DMS 273 treated with DMSO at 0.1 percent for 48 hours (cell line): ENCODE measurements at regions not wholly inside any gene's neighbourhood (a gene's known extent, or its start where the extent isn't known, plus 50 kb on each side); places are given as distances from the start of the nearest gene placed in this dataset.

Experiments
- DNase-seq: peaks from one replicate; lab custom pipeline; 2025; lab: John Stamatoyannopoulos, UW

DNA sequence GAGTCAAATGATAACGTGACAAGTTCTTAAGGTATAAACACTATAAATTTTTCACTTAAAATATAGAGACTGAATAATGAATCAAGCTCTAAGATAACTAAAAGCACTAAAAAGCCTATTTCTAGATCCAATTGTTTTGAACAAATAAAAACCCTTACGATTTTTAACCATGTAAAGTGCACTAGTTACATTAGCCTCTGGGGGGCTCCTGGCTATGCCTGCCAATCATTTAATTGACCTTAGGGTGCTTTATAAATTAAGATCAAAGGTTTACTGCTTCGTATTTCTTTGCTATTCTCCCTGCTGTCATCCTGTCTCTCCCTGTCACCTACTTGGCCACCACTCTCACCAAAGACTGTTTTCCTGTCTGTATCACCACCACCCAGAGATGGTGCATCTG lies 133.4 kb downstream of the ESM1 start:
- no peak for DNase-seq

- no peak for DNase-seq
Observed at GRCh38 chr5:54851449-54851848, 133.9 kb downstream of the ESM1 start.

GRCh38 chr5:54848581-54848980 lies 136.8 kb downstream of the ESM1 start:
- no peak for DNase-seq

DNA sequence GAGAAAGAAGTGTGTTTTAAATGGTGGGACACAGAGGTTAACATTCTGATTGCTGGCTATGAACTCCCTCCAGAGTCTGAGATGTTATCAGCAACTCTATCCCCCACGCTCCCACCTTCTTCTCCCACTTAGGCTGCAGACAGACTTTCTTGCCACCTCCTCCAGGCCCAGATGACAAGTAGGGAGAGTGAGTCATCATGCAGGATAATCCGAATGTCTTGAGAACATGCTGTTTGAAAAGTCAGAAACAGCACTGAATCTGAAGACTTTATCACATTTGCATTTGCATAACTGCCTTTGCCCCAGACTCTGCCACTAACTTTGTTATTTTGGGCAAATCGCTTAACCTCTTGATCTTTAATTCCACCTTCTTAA lies 139.8 kb downstream of the ESM1 start:
- DNase-seq: no peak

- no peak for DNase-seq
Observed at GRCh38 chr5:54844905-54845566, 140.4 kb downstream of the ESM1 start.

GRCh38 chr5:54844266-54844665 lies 141.1 kb downstream of the ESM1 start:
- no peak for DNase-seq

DNA sequence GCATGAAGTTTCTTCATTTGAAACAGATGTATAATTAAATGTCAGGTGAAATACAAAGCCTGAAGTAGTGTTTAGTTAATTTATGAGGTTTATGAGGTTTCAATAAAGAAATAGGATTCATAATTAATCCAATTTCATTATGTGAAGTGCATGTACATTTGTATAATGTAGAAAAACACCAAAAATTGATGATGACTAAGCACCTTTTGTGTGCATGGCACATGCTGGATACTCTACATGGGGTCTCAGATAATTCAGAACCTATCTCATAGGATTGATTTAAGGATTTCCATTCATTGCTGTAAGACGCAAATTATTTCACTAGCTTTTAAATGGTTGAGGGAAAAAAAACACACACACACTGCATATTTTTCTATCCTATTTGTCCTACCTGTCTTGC lies 143.9 kb downstream of the ESM1 start:
- DNase-seq: no peak

DNA sequence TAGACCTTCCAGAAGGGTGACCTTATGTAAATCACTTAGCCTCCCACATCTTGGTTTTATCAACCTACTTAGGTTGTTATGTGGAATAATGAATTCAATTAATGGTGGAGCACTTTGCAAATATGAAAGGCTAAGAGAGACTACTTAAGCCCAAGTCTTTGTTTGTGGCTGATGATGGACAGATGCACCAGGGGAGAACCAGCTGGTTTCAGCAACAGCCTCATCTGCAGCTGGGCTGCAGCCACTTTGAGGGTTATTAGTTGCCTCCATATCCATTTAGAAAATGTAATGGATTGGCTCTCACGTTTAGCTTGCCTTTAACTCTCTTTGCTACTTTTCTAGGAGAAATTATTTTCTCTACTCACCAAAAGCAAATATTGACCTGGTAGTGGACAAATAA lies 146.6 kb downstream of the ESM1 start:
- DNase-seq: no peak

DNA sequence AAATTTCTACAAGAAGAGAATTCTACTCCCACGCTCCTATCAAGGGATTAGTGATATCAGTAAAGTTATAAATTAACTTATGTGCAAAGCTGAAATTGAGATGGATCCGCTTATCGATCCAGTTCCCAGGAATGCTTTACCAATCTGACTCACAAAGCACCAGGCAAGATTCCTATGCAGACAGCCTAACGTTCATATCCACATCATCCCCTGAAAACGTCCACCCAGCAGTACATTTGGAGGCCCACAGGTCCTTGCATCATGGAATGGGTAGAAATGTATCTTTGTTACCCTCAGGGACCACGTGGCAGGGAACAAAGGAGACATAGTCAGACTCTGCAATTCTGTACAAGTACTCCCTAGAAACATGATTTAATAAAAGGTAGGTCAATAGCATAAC lies 147.4 kb downstream of the ESM1 start:
- DNase-seq: no peak

DNA sequence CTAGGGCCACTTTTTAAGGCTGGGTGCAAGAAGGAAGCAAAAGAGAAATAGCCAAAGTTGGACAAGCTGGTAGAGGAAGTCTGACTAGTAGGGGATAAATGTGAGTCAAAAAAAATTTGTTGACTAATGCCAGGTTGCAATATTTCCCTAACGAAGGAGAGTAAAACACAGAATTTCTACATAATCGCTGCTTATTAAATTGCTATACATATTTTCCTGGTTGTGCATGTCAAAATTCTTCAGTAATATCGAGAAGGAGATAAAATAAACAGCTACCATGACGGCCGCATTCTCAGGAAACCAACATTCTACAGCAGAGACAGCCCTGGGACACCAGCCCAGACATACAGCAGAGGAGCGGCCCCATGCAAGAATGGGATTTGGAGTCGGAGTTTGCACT lies 148.3 kb downstream of the ESM1 start:
- no peak for DNase-seq

- no peak for DNase-seq
Observed at GRCh38 chr5:54835647-54836046, 149.7 kb downstream of the ESM1 start.

DNA sequence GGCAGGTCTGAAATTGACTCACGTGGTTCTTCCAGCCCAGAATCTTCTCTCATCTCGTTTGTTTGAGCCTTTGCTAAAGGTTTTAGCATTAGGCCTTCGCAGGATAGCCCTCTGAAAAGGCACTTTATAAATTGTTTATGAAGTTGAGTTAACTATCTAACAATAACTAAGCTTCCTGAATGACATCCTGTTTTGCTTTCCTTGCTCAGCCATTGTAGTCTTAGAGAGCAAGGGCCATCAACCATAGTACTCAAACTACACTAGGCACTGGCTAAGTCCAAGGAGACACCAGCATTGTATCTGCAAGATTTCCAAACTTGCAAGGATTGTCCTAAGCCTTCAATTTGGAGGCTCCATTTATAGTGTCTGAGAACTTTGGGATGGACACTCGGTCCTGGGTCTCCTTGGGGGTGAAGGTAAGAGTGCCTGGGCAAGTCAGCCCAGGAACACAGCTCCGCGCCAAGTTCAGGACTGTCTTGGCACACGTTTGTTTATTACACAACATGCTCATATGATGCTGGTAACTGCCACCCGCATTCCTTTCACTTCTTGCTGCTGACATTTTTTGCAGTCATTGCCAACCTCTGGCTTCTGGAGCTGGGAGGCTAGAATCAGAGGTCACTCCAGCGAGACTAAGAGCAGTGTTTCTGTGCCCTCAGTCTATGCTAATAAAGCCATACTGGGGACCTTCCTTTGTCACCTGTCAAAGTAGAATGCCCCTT lies 151.1 kb downstream of the ESM1 start:
- DNase-seq: no peak

GRCh38 chr5:54833590-54833989 lies 151.8 kb downstream of the ESM1 start:
- DNase-seq: no peak

GRCh38 chr5:54832858-54833257 lies 152.5 kb downstream of the ESM1 start:
- no peak for DNase-seq

DNA sequence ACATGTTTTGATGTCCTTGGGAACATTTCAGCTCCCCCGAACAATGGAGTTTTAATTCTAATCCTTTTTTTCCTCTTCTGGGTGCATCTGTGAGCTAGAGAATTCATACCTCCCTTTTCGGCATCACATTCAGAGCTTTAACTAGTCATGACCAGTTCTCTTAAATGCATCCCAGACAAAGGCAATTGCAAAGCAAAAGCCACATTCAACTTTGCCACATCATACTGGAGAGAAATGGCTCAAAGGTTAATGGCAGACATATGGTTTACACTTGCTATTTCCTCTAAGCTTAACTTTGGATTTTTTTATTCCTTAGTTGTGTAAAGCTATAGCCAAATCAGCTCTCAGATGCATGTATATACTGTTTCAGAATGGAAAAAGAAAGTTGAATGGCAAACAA lies 153.3 kb downstream of the ESM1 start:
- no peak for DNase-seq

DNA sequence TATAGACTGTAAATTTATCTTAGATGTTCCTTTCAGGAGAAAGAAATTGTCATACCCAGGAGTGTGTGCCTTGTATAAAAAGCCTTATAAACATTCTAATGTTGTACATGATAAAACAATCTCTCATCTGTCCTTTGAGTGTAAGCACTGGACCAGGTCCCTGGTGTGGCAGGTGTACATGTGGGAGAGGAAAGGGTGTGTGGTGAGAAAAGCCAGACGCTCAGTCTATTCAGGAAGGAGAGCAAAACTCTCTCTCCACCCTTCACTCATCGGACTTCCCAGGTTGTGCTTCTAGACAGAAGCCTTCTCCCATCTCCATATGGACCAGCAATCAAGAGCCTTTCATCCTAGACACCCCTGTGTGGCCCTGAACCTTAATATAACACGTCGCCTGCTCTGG lies 154.2 kb downstream of the ESM1 start:
- no peak for DNase-seq

GRCh38 chr5:54829676-54830535 lies 155.5 kb downstream of the ESM1 start:
- no peak for DNase-seq

GRCh38 chr5:54829102-54829501 lies 156.3 kb downstream of the ESM1 start:
- no peak for DNase-seq

DNA sequence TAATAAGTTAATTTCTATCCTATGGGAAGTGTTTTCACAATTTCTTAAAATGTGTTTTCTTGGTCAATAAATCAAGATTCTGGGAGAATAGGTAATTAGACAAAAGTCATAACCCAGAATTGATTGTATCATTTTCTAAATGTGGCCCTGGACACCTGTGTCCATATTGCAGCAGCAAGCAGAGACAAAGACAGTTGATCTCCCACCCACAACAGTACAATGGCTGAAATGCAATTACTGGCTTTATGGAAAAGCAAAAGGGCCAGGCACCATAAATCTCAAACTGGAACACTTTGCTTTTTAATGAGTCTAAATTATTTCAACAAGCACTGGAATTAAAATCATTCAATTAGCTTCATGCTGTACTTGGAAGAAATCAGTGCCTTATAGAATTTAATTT lies 157.2 kb downstream of the ESM1 start:
- no peak for DNase-seq

DNA sequence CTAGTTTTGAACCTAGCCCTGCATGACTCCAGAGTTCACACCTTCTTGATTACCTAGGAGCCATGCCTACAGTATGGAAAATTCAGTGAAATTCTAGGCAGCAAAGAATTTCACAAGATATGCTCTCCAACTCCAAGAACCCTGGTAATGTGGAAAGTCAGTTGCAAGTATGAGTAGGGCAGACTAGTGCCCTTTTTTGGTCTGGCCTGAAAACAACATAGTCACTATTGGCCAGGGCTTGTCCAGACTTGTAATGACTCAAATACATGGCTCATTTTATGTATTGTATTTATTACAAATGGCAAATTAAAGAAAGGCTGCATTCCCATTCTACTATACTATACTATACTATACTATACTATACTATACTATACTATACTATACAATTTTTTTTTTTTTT lies 160.4 kb downstream of the ESM1 start:
- DNase-seq: no peak

DNA sequence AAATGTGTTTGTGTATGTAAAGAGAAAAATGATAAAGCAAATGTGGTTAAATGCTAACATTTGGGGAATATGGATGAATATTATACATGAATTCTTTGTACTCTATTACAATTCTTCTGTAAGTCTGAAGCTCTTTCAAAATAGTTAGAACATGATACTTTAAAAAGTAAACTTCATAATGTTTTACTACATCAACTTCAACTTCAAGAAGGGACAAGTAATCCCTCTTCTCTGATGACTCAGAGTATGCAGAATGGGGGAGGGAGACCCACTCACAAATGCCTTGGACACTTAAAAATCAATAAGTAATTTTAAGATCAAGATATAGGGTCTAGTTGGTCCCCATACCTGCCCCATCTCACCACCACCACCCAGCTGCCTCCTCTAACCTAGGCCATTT lies 162.4 kb downstream of the ESM1 start:
- no peak for DNase-seq

GRCh38 chr5:54822324-54822687 lies 163.1 kb downstream of the ESM1 start:
- DNase-seq: no peak
